Panc1 (cell line): ENCODE measurements at regions not wholly inside any gene's neighbourhood (a gene's known extent, or its start where the extent isn't known, plus 50 kb on each side); places are given as distances from the start of the nearest gene placed in this dataset.

Experiments
- CTCF ChIP-seq: fragments of 450-650 bp; IDR thresholded peaks from 2 replicates; pipeline ENCODE4 v1.5.1; 2017; ENCODE audit warnings: mild to moderate bottlenecking
- POLR2AphosphoS5 ChIP-seq: IDR thresholded peaks from 2 replicates; pipeline ENCODE4 v1.6.1; 2012; ENCODE audit warnings: mild to moderate bottlenecking, low read depth, low read length, moderate library complexity
- REST ChIP-seq, 2 experiments: IDR thresholded peaks; 2 replicates each; pipeline ENCODE4 v1.6.1; 2011 to 2012; ENCODE audit warnings: low read depth in 2 of 2, control low read depth in 1 of 2, low read length in 1 of 2, mild to moderate bottlenecking in 1 of 2, moderate library complexity in 1 of 2; ENCODE audit not compliant: insufficient read depth in 1 of 2
- SIN3A ChIP-seq: IDR thresholded peaks from 2 replicates; pipeline ENCODE4 v1.6.1; 2012; ENCODE audit warnings: low read depth, mild to moderate bottlenecking, low read length, moderate library complexity, borderline replicate concordance; ENCODE audit not compliant: insufficient read depth

- no peak for TF ChIP-seq POLR2AphosphoS5
- TF ChIP-seq CTCF: no peak
- TF ChIP-seq SIN3A: no peak
- TF ChIP-seq REST (IDR thresholded peaks at IDR 0.05; ENCODE audit: insufficient read depth in 1 of 2, low read depth in 2 of 2, low read length in 1 of 2): no peak
Observed at GRCh38 chr1:69438056-69438795, 129.5 kb upstream of the LRRC7 start.
